Kidney epithelial cell (primary cell): ENCODE measurements at regions not wholly inside any gene's neighbourhood (a gene's known extent, or its start where the extent isn't known, plus 50 kb on each side); places are given as distances from the start of the nearest gene placed in this dataset.

Experiments
- DNase-seq: peaks from one replicate; pipeline ENCODE4 v3.0.0-alpha.2; 2010; ENCODE audit warnings: low read depth
- H3K27me3 ChIP-seq: 2 replicates; pipeline ENCODE4 v1.6.0; 2011; ENCODE audit warnings: low read length; ENCODE audit not compliant: control insufficient read depth, insufficient read depth
- H3K36me3 ChIP-seq: 2 replicates; pipeline ENCODE4 v1.5.1; 2011; ENCODE audit warnings: low read length; ENCODE audit not compliant: control insufficient read depth, insufficient read depth
- H3K4me3 ChIP-seq: 2 replicates; pipeline ENCODE4 v1.5.1; 2011; ENCODE audit warnings: low read depth, mild to moderate bottlenecking, control low read depth, low read length
- CTCF ChIP-seq: IDR thresholded peaks from 2 replicates; pipeline ENCODE4 v1.5.1; 2011; ENCODE audit warnings: mild to moderate bottlenecking, moderate library complexity, low read length, control low read depth, inconsistent platforms; ENCODE audit not compliant: insufficient read depth, poor library complexity, severe bottlenecking

GRCh38 chr15:69734699-69735098 lies 282.1 kb downstream of the RPLP1 start:
- TF ChIP-seq CTCF = no peak

DNA sequence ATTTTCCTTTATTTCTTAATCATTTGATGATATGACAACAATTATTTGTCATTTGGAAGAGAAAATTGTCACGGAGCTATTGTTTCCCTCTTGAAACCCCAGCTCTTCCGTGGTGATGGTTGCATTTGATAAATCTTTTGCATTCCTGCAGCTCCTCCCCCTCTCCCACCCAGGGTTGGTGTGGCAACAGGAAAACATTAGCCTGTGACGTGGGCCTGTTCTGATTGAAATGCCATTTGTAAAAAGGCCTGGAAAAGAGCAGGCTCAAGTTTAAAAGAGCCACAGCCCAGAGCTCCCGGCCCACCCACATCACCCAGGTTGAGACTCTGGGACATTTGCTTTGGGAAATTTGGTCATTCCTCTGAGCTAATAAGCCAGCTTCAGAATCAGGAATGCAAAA lies 282.5 kb downstream of the RPLP1 start:
- Histone ChIP-seq H3K4me3 (no peak overlapping the region), H3K27me3 (peaks cover 23% of the 10 kb centered on the region), H3K36me3 (no peaks in the 10 kb centered on the region)
- TF ChIP-seq CTCF = no peak
- no peak for DNase-seq

More at GRCh38 chr15:69734699-69735098, 282.1 kb downstream of the RPLP1 start:
- DNase-seq = no peak
- Histone ChIP-seq H3K36me3 (no peaks in the 10 kb centered on the region), H3K27me3 (peaks cover 23% of the 10 kb centered on the region), H3K4me3 (no peak overlapping the region)

DNA sequence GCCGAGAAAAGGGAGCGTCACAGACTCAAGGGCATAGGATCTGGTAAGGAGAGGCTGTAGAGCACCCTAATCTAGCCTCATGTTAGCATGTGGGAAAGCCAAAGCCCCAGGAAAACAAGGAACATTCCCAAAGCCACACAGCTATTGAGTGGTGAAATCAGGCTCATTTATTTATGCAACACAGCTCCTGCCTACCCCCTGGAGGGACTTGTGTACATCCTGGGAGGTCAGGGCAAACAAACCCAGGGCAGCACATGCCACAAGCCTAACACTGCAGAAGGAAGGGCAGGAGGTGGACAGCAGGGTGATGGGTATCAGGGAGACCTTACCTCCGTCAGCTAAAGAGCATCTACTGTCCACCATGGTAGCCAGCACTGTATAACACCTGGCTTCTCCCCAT lies 283.5 kb downstream of the RPLP1 start:
- H3K27me3 ChIP-seq = peaks cover 21% of the 10 kb centered on the region
- no peak for DNase-seq
- no peak for TF ChIP-seq CTCF
- H3K4me3 ChIP-seq = no peak overlapping the region
- H3K36me3 ChIP-seq = no peaks in the 10 kb centered on the region

DNA sequence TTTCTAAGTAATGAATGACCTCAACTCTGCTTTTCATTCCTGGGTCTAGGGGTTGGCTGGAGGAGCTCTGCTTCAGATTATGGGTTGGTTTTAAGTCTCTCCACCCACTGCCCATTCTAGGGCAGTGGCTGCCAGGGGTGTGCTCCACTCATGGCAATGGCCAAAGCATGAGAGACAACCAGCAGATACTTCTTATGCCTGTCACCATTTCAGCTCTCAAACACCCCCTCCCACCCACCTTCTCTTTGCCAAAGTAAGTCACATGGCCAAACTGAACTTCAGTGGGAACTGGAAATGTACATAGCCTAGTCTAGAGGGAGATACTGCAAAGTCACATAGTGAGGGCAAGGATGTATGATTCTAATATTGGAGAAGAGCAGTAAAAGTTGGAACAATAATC lies 285.3 kb downstream of the RPLP1 start:
- TF ChIP-seq CTCF = no peak
- no peak for DNase-seq
- Histone ChIP-seq H3K36me3 (no peaks in the 10 kb centered on the region), H3K27me3 (peaks cover 23% of the 10 kb centered on the region), H3K4me3 (no peak overlapping the region)

DNA sequence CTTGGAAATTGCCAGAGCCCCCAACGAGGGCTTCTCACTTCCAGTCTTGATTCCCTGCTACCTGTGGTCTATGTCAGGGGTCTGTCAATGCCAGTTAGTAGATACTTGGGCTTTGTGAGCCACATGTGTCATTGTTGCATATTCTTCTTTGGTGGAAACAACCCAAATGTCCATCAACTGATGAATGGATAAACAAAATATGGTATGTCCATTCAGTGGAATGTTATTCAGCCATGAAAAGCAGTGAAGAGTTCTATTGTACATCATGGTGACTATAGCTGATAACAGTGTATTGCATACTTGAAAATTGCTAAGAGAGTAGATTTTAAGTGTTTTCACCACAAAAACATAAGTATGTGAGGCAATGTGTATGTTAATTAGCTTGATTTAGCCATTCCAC lies 288.1 kb downstream of the RPLP1 start:
- Histone ChIP-seq H3K27me3 (peaks cover 25% of the 10 kb centered on the region), H3K4me3 (no peak overlapping the region), H3K36me3 (no peaks in the 10 kb centered on the region)
- TF ChIP-seq CTCF = no peak
- DNase-seq = no peak

GRCh38 chr15:69742361-69742760 lies 289.7 kb downstream of the RPLP1 start:
- TF ChIP-seq CTCF = no peak
- no peak for DNase-seq
- H3K36me3 ChIP-seq = no peaks in the 10 kb centered on the region
- peaks cover 23% of the 10 kb centered on the region for H3K27me3 ChIP-seq
- H3K4me3 ChIP-seq = no peak overlapping the region
